ENCODE measurements at regions not wholly inside any gene's neighbourhood (a gene's known extent, or its start where the extent isn't known, plus 50 kb on each side); places are given as distances from the start of the nearest gene placed in this dataset.

GRCh38 chr9:13896922-13897835, 416.8 kb downstream of the NFIB start:
- no peak for DNase-seq (ENCODE audit: low spot score)

GRCh38 chr9:13896047-13896446, 417.9 kb downstream of the NFIB start:
- no peak for DNase-seq (ENCODE audit: low spot score)

GRCh38 chr9:13885258-13885657, 428.7 kb downstream of the NFIB start:
- no peak for DNase-seq (ENCODE audit: low spot score)

- no peak for DNase-seq (ENCODE audit: low spot score)
Observed at GRCh38 chr9:13879981-13880380, 434.0 kb downstream of the NFIB start.

- no peak for DNase-seq (ENCODE audit: low spot score)
Observed at GRCh38 chr9:13879011-13879410, 434.9 kb downstream of the NFIB start.

- DNase-seq (ENCODE audit: low spot score) = no peak
Observed at GRCh38 chr9:13878241-13878711, 435.7 kb downstream of the NFIB start.

GRCh38 chr9:13876741-13877140, 437.2 kb downstream of the NFIB start:
- DNase-seq (ENCODE audit: low spot score) = no peak

- DNase-seq (ENCODE audit: low spot score) = no peak
Observed at GRCh38 chr9:13873203-13873602, 440.7 kb downstream of the NFIB start.

GRCh38 chr9:13868336-13868735, 445.6 kb downstream of the NFIB start:
- DNase-seq (ENCODE audit: low spot score) = no peak

GRCh38 chr9:13865869-13866268, 448.1 kb downstream of the NFIB start:
- no peak for DNase-seq (ENCODE audit: low spot score)

- peak; percentile 44 for DNase-seq (ENCODE audit: low spot score)
Observed at GRCh38 chr9:13863112-13863511, 450.8 kb downstream of the NFIB start.

GRCh38 chr9:13862654-13863053, 451.3 kb downstream of the NFIB start:
- no peak for DNase-seq (ENCODE audit: low spot score)

GRCh38 chr9:13860946-13861640, 452.8 kb downstream of the NFIB start:
- DNase-seq (ENCODE audit: low spot score) = no peak

- DNase-seq (ENCODE audit: low spot score) = no peak
Observed at GRCh38 chr9:13860019-13860418, 453.9 kb downstream of the NFIB start.

- DNase-seq (ENCODE audit: low spot score) = no peak
Observed at GRCh38 chr9:13857521-13857920, 456.4 kb downstream of the NFIB start.

GRCh38 chr9:13847270-13847669, 466.7 kb downstream of the NFIB start:
- no peak for DNase-seq (ENCODE audit: low spot score)

- DNase-seq (ENCODE audit: low spot score) = no peak
Observed at GRCh38 chr9:13845460-13845859, 468.5 kb downstream of the NFIB start.

- no peak for DNase-seq (ENCODE audit: low spot score)
Observed at GRCh38 chr9:13841746-13842462, 472.0 kb downstream of the NFIB start.

- no peak for DNase-seq (ENCODE audit: low spot score)
Observed at GRCh38 chr9:13832446-13832845, 481.5 kb downstream of the NFIB start.

- DNase-seq (ENCODE audit: low spot score) = no peak
Observed at GRCh38 chr9:13823026-13823425, 490.9 kb downstream of the NFIB start.

- DNase-seq (ENCODE audit: low spot score) = no peak
Observed at GRCh38 chr9:13817754-13818278, 496.1 kb downstream of the NFIB start.

GRCh38 chr9:13816837-13817236, 497.1 kb downstream of the NFIB start:
- DNase-seq (ENCODE audit: low spot score) = no peak
